Thyroid gland (tissue), 4 donors: ENCODE measurements at regions not wholly inside any gene's neighbourhood (a gene's known extent, or its start where the extent isn't known, plus 50 kb on each side); places are given as distances from the start of the nearest gene placed in this dataset.

Experiments used
- DNase-seq, 2 donors: peaks; one replicate each; pipeline ENCODE4 v3.0.0-alpha.2; 2019
- H3K27ac ChIP-seq, 3 donors: fragments of 200-600 bp; sonication (generic); 1 replicate in 2 of 3; 2 replicates in 1 of 3; pipeline ENCODE4 v1.5.1; 2016 to 2019; ENCODE audit warnings: mild to moderate bottlenecking in 1 of 3, moderate library complexity in 1 of 3
- H3K27me3 ChIP-seq: fragments of 200-600 bp; sonication (generic); one replicate; pipeline ENCODE4 v1.5.1; 2019
- H3K36me3 ChIP-seq, 2 donors: fragments of 200-600 bp; sonication (generic); one replicate each; pipeline ENCODE4 v1.5.1; 2016 to 2019
- H3K4me1 ChIP-seq, 2 donors: fragments of 200-600 bp; sonication (generic); one replicate each; pipeline ENCODE4 v1.5.1; 2017 to 2019
- H3K4me3 ChIP-seq, 3 donors: fragments of 200-600 bp; sonication (generic); replicated peaks in 1 of 3; 1 replicate in 2 of 3; 2 replicates in 1 of 3; pipeline ENCODE4 v1.5.1; 2016; ENCODE audit warnings: mild to moderate bottlenecking in 1 of 3
- H3K9me3 ChIP-seq: fragments of 200-600 bp; sonication (generic); one replicate; pipeline ENCODE4 v1.5.1; 2017
- POLR2A ChIP-seq, 2 donors: fragments of 450-650 bp; IDR thresholded peaks; one replicate each; pipeline ENCODE4 v1.6.1; 2017; ENCODE audit warnings: antibody characterized with exemption in 2 of 2, mild to moderate bottlenecking in 2 of 2, moderate library complexity in 1 of 2
- WGBS, 2 donors: methylation state at CpG; one replicate each; pipeline ENCODE4 v1.1.5; 2017; 5-methylcytosine and 5-hydroxymethylcytosine counted together
- intact Hi-C: fragments of 100-400 bp; cut with DNase I; formaldehyde crosslinking; loops from one replicate; pipeline ENCODE4 v1.15.1; 2023
- TF ChIP-seq, protein P1 (sequence below), 6 experiments: fragments of 200-600 bp in 3 of 6; fragments of 450-650 bp in 3 of 6; sonication (generic) in 3 of 6; IDR thresholded peaks; one replicate each; pipeline ENCODE4 v1.5.1; 2016 to 2019; ENCODE audit warnings: antibody characterized with exemption in 6 of 6, mild to moderate bottlenecking in 2 of 6, inconsistent platforms in 1 of 6, moderate library complexity in 1 of 6

DNA sequence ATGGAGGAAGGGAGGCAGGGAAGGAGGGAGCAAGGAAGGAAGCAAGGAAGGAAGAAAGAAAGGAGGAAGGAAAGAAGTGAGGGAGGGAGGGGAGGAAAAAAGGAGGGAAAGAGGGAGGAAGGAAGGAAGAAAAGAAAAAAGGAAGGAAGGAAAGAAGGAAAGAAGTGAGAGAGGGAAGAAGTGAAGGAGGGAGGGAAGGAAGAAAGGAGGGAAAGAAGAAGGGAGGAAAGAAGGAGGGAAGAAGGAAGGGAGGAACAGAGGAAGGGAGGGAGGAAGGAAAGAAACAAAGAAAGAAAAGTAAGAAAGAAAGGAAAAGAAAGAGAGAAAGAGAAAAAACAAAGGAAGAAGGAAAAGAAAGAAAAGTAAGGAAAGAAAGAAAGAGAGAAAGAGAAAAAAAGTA, 183.0 kb upstream of the SLC24A5 start:
- Histone ChIP-seq H3K27ac (no peak overlapping the region), H3K9me3 (no peaks in the 10 kb centered on the region), H3K4me3 (no peak overlapping the region), H3K36me3 (no peaks in the 10 kb centered on the region), H3K4me1 (no peaks in the 10 kb centered on the region), H3K27me3 (no peaks in the 10 kb centered on the region)
- TF ChIP-seq POLR2A (IDR thresholded peaks at IDR 0.05) = no peak
- TF ChIP-seq, protein P1, sequence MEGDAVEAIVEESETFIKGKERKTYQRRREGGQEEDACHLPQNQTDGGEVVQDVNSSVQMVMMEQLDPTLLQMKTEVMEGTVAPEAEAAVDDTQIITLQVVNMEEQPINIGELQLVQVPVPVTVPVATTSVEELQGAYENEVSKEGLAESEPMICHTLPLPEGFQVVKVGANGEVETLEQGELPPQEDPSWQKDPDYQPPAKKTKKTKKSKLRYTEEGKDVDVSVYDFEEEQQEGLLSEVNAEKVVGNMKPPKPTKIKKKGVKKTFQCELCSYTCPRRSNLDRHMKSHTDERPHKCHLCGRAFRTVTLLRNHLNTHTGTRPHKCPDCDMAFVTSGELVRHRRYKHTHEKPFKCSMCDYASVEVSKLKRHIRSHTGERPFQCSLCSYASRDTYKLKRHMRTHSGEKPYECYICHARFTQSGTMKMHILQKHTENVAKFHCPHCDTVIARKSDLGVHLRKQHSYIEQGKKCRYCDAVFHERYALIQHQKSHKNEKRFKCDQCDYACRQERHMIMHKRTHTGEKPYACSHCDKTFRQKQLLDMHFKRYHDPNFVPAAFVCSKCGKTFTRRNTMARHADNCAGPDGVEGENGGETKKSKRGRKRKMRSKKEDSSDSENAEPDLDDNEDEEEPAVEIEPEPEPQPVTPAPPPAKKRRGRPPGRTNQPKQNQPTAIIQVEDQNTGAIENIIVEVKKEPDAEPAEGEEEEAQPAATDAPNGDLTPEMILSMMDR (IDR thresholded peaks at IDR 0.05) = no peak
- intact Hi-C loops = no loop called here
- no peak for DNase-seq

DNA sequence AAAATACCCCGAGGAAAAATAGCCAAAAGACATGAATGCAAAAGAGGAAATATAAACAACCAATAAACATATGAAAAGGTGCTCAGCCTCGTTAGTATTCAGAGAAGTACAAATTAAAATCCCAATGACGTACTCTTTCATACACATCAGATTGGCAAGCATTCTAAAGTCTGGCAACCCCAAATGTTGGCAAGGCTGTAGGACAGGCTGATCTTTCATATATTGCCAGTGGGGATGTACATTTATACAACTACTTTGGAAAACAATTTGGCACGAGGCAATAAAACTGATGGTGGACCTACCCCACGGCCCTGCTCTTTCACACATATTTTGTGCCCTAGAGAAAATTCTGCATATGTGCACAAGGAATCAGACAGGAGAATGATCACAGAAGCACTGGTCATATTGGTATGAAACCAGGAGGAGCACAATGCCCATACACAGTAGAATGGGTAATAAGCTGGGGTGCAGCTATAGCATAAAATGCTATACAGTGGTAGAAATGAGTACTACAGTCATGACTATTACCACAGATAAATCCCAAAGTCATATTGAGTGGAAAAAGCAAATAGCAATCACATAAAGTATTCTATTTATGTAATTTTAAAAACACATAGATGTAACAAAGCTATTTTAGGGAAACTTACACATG, 176.0 kb upstream of the SLC24A5 start:
- no peaks in the 10 kb centered on the region for H3K36me3 ChIP-seq
- no peaks in the 10 kb centered on the region for H3K9me3 ChIP-seq
- TF ChIP-seq POLR2A (IDR thresholded peaks at IDR 0.05) = no peak
- TF ChIP-seq, protein P1 (IDR thresholded peaks at IDR 0.05) = no peak
- no peaks in the 10 kb centered on the region for H3K4me1 ChIP-seq
- WGBS, 2 donors = 87 to 93% methylated on average over 5 of the region's 5 CpGs
- H3K27ac ChIP-seq = no peak overlapping the region
- intact Hi-C loops = no loop called here
- H3K4me3 ChIP-seq = no peak overlapping the region
- no peak for DNase-seq
- no peaks in the 10 kb centered on the region for H3K27me3 ChIP-seq

DNA sequence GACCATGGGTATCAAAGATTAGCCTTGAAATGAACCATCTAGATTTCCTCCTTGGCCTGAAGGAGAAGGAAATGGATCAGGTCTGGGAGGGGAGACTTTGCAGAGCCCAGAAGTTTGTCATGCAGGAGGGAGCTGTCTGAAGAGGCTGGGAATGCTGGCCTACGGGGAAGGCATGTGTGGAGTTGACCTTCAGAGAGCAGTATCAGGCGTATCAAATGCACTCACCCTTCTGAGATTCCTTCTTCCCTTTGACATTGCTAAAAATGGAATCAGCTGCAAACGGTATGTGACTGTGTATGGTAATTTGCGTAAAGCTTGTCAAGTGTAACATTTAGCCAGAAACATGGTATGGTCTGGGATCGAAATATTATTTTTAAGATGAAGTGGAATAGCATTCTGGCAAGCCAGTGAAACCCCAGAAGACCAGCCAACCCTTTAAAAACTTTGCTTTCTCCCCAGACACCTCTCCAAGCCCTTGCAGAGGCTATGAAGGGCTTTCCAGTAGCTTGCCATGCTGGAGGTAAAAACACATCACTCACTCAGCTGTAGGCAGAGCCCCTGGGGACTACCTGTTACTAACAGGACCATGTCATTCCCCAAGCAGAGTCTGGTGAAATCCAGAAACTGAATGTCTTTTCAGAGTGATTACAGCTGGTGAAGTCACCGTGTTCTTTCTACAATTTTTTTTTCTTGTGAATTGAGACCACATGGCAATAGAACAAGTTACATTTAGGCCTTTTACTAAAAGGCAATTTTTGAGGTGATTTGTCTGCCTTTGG, 174.7 kb upstream of the SLC24A5 start:
- TF ChIP-seq, protein P1 (IDR thresholded peaks at IDR 0.05) = no peak
- WGBS, 2 donors = 62 to 63% methylated on average over 6 of the region's 6 CpGs
- no peak overlapping the region for H3K27ac ChIP-seq
- intact Hi-C loops = no loop called here
- no peaks in the 10 kb centered on the region for H3K27me3 ChIP-seq
- H3K36me3 ChIP-seq = no peaks in the 10 kb centered on the region
- H3K4me1 ChIP-seq = no peaks in the 10 kb centered on the region
- no peak for DNase-seq
- no peaks in the 10 kb centered on the region for H3K9me3 ChIP-seq
- no peak overlapping the region for H3K4me3 ChIP-seq

DNA sequence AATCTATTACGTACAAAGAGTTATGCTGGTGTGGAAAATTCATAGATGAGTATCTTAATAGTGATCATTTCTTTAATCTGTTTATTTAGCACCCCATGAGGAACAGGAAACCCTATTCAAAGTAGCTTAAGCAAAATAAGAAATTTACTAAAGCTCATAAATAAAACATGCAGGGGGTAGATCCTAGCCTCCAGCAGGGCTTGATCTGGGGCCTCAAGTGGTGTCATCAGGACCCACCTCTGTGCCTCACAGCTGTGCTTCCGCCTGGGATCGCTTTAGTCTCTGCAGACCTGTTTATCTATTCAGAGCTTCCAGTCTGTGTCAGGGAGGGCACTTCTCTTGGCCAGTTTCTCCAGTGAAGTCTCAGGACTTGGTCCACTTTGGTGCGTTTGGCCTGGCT, 171.0 kb upstream of the SLC24A5 start:
- Histone ChIP-seq H3K27me3 (no peaks in the 10 kb centered on the region), H3K4me1 (no peaks in the 10 kb centered on the region), H3K36me3 (no peaks in the 10 kb centered on the region), H3K27ac (no peak overlapping the region), H3K4me3 (no peak overlapping the region), H3K9me3 (no peaks in the 10 kb centered on the region)
- WGBS, 2 donors = 87 to 92% methylated on average over 4 of the region's 4 CpGs
- TF ChIP-seq, protein P1 (IDR thresholded peaks at IDR 0.05) = no peak
- TF ChIP-seq POLR2A (IDR thresholded peaks at IDR 0.05) = no peak
- no peak for DNase-seq
- intact Hi-C loops = no loop called here

DNA sequence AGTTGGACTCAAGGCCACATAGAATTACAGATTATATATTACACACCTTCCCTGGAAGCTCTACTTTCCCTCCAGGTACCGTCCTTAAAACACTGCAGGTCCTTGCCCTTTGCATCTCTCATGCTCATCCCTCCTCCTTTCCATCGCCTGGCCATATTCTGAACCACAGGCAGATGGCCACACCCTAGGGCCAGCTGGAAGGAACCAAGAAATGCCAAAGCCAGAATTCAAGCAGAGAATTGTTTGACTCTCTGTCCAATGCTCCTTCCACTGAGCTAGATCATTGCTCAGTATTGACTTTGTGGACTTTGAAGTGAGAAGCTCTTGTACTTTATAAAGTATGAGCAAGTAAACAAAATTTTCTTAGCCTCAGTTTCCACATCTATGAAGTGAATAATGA, 170.3 kb upstream of the SLC24A5 start:
- H3K27me3 ChIP-seq = no peaks in the 10 kb centered on the region
- DNase-seq = no peak
- intact Hi-C loops = no loop called here
- H3K9me3 ChIP-seq = no peaks in the 10 kb centered on the region
- H3K4me1 ChIP-seq = no peaks in the 10 kb centered on the region
- no peak overlapping the region for H3K4me3 ChIP-seq
- 85 to 98% methylated on average over 2 of the region's 2 CpGs for WGBS, 2 donors
- no peak overlapping the region for H3K27ac ChIP-seq
- TF ChIP-seq, protein P1 (IDR thresholded peaks at IDR 0.05) = no peak
- no peak for TF ChIP-seq POLR2A (IDR thresholded peaks at IDR 0.05)
- H3K36me3 ChIP-seq = no peaks in the 10 kb centered on the region
